IPS DF 19.7 (cell line): ENCODE measurements at regions not wholly inside any gene's neighbourhood (a gene's known extent, or its start where the extent isn't known, plus 50 kb on each side); places are given as distances from the start of the nearest gene placed in this dataset.

Experiments
- DNase-seq: peaks from one replicate; pipeline ENCODE4 v3.0.0-alpha.2; 2013; ENCODE audit warnings: low read depth, low spot score

DNA sequence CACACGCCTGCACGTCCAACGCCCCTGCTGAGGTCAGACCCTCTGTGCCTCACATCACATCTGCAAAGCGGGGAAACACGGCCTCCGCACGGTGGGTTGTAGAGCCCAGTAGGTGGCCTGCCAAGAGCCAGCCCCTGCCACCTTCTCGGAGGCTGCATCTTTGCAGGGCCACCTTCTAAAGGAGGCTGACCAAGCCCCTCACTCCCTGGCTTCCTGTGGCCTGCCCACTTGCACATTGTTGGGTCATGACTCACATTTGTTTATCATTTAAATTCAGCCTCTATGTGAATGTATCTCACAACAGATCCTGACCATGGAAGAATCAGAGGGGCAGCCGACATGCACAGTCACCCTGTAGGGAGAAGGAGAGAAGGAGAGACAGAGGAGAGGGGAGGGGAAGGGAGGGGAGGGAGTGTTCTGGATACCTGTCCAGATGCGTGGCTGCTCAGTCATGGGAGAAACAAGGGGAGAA is 319.5 kb upstream of the DIO3 start:
- DNase-seq = peak; percentile 38

DNA sequence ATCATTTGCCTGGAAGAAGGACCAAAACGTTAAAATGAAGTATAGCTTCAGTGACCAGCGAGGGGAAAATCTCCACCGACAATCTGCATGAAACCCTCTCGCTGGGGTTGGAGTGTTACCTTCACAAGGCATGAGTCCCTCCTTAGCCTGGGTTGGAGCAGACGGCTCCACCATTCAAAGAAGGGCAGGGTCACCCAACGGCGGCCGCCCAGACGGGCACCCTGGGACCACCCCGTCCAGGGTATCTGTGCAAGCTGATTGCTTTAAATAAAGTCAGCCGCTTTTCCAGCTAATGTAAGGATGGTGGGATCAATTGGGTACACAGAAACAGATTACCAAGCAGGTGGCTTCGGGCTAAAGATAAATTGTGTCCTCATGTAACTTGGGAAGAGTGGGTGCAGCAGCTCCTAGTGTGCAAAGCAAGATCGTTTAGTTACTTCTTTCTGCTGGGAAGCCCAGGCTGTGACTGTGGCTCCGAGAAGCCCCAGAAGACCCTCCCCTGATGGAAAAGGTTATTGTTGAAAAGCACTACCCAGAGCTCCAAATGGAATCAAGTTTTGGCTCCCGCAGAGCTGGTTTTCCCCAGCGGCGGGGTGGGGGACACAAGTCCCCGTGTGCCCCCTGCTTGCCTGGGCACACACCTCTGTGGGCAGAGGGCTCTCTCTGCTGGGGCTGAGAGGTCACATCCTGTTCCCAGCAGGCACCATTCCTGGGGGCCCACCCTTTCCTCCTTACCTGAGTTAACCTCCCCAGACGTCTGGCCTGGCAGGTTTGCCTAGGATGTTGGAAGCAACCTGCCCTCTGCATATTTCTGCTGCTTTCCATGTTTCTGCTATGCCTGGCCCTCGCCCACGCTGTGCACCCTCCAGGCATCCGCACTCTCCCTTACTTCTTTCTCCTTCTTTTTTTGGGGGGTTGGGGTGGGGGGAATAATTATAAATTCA is 318.6 kb upstream of the DIO3 start:
- no peak for DNase-seq

DNA sequence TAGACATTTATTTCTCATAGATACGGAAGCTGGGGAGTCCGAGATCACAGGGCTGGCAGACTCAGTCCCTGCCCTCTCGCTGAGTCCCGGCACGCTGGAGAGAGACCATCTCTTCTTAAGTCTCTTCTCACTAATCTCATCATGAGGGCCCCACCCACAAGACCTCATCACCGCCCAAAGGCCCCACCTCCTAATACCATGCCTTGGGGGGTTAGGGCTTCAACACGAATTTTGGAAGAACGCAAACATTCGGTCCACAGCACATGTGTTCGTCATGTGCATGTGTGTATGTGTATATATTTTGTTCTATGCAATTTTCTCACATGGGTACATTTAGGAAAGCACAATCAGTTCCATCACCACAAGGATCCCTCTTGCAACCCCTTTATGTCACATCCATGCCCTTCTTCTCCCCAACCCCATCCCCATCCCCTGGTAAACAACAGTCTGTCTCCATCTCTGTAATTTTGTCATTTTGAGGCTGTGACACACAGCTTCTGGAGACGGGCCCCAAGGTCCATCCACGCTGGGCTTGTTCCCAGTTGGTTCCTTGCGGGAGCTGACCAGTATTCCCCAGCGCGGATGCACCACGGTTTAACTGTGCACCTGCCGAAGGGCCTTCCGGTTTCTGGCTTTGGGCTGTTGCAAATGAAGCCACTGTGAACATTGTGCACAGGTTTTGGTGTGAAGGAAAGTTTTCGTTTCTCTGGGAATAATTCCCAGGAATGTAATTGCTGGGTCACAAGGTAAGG is 317.5 kb upstream of the DIO3 start:
- DNase-seq = no peak

DNA sequence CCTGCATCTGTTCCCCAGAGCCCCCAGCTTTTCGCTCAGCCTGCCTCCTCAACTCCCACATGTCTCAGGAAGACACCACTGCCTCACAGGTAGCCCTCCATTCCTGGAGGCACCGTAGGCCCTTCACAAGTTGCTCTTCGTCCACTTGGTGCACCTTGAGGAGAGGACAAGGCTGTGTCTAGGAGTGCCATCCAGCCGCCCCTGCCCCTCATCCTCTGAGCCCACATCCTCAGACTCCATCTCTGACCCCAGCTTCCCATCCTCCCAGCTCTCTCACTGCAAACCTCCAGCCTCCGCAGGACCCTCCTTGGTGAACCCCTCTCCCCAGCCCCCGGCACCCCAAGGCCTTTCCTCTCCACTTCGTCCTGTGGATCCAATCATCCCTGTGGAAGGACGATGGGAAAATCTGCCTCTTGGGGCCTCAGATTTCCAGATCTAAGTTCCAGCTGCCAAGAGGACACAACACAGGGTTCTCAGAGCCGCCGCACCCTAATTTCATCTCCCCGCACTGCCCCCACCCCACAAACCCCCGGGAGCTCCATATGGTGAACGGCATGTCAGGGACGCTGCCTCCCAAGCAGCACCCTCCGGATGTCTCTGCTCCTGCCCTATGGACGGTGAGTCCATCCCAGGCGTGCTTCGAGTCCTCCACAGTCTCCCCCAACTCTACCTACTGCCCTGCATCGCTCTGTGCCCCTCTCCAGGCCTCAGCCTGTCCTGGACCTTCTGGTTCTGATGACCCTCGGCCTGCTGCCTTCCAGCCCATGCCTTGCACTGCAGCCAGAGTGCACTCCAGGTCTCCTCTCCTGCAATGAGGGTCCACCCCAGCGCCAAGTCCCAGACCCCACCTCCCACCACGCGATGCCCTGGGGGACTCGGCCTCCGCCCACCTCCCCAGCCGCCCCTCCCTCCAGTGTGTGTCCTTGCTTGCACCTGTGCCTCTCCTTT is 314.1 kb upstream of the DIO3 start:
- DNase-seq = no peak

DNA sequence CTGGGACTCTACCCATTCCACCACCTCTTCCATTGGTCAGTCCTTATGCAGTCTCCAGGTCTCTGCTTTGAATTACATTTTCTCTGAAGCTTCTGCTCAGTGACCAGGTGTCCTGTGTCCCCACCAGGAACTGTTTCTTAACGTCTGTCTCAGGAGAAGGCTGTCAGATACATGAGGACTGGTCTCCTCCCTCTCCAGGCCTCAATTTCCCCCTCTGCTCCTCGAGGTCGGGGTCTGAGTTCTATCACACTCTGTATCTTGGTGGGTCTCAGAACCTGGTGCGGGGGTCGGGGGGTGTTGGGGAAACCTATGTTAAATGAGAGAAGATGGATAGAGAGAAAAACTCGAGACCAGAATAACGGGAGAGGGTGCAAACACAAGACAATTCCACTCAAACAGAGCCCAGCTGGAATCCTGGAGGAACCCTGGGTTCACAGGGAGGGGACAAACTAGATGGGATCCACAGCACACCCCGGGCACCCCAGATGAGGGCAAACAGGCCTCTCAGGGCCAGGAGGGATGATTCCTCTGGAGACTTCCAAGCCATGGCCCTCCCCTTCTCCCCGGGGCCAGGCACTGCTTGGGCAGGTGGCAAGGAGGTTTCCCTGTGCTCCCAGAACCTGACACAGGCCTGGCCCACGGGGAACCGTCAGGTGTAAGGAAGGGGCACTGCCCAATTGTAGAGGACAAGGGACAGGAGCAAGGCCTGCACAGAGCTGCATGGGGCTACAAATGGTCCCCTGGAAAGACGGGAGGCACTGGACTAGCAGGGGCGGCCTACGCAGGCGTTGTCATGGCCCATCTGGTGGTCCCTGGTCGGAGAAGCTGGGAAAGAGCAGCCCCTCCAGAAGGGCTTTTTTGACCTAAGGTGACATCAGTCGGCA is 313.2 kb upstream of the DIO3 start:
- no peak for DNase-seq

DNA sequence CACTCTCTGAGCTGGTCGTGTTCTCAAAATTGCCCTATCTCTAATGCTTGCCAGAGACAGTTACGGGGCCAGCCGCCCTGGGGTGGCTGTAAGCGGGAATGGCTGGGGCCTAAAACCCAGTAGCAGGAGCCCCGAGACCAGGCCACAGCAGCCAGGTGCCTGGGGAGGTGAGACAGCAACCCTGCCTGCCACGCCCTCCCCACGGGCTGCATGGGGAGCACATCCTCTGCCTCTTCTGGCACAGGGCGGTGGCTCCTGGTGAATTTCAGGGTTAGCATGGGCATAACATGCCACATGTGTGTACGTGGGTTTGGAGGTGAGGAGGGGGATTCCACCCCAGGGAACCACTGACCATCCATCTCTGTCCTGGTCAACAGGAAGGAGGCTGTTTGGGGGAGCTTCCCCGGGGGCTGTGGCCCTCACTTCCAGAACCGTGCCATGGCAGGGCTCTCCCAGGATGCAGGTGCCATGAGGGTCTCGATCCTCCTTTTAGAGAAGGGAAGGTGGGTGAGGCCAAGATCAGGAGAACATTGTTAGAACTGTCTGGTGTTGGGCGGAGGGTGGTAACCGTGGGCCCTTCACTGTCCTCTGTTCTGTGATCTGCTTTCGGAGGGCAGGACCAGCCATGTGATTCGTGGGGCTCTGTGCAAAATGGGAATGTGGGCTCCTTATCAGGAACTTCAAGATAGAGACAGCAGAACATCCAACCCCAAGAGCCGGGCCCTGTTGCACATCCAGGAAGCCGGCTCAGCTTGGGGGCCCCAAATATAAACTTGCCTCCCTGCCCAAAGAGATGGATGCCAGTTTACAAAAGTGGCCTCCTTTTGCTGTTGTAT is 312.2 kb upstream of the DIO3 start:
- no peak for DNase-seq

DNA sequence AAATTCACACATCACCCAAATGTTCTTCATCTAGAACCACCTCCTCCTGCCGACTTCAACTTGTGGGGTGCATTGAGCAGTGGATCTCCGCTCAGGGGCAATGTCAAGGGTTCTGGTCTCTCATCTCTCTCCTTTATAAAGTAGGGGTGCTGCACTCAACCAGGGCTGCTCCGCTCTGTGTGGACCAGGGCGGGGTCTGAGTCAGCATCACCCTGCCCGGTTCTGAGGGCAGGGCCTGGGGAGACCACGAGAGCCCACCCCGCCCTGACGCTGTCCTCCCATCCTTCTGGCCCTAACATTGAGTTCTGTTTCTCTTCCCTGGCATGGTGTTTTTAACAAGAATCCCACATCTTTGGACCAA is 311.6 kb upstream of the DIO3 start:
- DNase-seq = no peak

DNA sequence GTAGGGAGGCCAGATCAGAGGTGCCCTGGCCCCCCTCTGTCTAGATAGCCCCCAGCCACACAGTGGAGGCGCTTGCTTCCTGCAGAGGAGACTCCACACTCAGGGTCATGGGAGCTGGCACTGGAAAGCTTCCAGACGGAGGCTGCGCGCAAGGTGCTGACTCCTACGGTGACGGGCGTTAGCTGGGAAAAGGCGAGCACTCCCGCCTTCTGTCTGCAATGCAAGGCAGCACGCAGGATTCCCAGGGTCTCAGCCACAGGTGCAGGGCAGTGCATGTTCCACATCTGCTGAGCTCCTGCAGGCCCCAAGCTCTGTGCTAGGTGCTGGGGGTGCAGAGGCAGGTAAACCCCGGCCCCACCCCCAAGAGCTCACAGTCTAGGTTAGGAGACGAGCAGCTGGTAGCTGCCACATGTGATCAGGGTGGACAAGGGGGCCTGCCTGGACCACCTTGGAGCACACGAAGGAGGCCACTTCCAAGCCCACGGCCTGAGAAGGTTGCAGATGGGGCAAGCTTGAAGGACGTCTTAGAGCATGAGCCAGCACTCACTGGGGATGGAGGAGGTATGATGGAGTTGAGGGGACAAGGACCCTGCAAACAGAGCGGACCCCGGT is 310.9 kb upstream of the DIO3 start:
- DNase-seq = no peak

DNA sequence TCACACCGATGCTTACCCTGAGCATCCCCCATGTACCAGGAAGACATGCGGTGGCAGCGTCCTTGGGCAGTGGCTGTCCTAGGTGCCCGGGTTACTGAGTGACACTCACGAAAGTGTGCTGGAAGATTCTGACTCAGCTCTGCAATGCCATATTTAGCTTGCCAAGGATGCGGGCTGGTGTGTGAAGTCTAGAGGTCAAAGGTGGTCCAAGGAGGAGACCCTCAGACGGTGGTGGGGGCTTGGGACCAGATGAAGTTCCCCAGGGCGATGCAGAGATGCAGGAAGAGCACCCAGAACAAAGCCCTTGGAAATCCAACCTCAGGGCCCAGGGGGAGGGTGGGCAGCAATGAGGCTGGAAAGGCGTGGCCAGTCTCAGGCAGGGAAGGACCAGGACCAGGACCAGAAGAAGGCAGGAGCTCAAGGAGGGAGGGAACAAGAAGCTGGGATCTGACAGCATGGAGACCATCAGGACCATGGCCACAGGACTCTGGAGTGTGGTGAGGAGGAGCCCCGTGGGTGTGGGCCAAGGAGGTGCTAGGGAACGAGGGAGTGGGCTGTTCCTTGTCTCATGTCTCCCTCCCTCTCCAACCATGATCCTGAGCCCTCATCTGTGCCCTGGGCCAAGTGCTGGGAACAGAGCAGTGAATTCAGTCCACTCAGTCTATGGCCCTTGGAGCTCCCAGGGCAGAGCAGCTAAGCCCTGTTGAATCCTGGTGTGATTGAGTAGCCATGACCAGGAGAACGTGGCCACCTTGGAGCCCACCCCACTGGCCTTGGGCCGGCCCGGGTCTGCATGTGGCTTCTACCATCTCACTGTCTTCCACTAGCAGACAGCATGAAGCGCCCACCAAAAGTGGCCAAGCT is 310.1 kb upstream of the DIO3 start:
- no peak for DNase-seq

DNA sequence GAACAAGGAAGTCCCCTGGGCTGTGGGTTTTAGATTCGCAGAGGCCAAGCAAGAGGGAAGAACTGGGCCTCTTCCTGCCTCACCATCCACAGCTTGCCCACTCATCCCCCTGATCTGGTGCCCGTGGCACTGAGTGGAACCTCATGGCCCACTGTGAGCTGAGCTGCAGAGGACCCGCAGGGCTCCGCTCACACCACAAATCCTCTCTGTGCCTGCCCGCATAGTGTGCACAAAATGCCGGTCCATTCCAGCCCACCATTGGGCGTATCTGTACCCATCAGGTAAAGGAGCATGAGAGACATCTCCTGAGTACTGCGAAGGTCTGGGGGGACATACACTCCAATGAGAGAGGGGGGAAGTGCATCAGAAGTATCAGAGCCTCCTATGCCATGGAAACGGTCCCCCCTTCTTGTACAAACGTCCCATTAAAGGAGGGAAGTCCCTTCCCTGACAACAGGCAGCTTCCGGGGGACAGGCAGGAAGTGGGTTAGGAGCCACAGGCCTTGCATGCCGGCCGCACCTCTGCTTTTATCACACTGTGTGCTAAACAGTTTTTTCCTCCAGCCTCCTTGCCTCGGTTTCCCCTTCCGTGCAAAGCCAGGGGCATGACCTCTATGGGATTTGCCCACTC is 309.4 kb upstream of the DIO3 start:
- DNase-seq = no peak

DNA sequence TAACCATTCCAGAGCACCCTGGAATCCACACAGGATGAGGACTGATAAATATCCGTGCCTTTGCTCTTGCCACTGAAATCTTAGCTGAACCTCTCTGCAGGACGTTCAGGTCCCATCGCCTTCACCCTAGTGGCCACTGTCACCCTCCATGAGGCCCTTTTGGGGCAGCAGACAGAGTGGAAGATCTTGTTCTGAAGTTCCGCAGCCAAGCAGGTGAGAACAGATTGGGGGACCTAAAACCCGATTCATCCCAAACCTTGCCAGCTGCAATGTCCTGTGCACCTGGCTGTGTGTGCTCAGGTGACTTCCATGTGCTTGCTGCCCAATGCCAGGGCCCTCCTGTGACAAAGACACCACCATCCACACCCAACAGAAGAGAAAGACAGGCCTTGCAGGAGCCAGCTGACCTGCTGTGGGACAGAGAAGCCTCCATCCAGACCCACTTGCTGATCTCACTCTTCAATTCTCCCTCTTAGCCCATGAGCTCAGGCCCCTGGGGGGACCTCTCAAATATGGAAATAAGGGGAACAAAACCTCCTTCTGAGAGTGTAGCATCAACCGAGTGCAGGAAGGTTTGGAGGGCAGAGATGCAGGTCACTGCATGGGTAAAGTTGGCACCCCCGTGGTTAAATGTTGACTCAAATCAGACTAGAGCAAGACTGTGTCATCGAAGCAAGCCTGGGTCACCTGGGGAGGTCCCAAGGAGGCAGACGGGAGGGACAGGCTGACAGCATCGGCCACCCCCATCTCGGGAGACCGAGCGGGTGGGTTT is 308.7 kb upstream of the DIO3 start:
- DNase-seq = no peak

DNA sequence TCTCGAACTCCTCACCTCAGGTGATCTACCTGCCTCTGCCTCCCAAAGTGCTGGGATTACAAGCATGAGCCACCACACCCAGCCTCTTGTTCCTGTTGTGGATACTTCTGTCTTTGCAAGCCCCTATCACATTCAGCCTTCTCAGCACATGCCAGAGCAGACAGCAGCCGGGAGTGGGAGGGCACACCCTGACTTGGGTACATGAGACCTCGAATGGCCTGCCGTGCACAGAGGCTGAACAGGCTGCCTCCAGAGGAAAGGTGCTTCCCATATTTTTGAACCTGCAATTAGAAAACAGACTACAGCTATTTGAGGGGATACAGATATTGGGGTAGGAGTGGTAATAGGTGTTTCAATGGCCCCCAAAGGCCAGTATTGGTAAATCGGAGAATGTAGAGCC is 307.3 kb upstream of the DIO3 start:
- no peak for DNase-seq

DNA sequence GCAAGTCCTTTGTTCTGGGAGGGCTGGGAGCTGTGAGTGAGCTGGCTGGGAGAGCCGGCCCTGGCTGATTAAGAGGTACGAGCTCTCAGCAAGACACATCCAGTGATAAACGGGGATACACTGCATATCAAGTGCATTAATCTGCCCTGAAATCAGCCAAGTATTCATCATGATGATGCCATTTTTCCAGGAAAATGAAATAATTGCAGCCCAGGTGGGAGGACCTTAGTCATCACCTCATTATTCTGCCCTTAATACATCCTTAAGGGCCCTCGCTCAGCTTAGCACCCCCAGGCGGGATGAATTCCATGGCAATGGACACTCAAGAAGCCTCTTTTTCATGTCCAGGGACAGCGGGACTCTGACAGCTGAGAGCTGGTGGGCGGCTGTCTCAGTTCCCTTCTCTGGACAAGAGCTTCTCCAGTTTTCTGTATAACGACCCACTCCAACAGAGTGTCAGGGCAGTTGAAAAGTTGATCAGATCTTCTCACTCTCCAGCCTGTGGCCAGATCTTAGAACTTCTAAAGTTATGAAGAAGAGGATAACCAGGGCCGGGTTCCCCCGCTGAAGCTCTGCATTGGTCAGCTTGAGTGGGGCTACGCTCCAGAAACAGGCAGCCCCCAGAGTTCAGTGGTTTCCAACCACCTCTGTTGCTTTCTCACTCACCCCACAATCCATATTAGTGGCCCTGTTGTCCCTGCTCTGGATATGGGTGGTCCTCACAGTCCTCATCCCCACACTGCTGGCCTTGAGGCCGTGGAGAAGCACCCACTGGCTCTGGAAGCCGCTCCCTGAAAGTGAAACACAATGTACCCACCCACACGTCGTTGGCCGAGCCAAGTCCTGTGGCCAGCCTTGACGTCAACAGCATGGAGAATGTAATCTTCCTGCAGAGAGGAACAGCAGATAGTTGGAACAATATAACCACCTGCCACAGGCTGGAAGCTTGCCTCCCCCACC is 306.2 kb upstream of the DIO3 start:
- DNase-seq = no peak

DNA sequence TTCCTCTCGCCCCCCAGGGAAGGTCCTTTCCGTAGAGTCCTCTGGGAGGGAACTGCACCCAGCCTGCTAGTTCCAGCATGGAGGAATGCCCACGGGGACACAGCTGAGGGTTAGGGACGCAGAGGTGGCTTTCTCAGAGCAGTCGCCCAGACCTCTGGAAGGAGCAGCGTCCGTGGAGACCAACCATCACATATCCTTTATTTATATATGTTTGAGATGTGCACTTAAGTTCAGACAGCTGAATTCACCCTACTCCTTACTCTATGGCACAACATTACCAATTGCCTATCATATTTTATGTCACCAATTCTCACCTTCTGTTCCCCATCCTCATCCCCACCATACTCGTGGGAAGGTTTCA is 305.6 kb upstream of the DIO3 start:
- no peak for DNase-seq

DNA sequence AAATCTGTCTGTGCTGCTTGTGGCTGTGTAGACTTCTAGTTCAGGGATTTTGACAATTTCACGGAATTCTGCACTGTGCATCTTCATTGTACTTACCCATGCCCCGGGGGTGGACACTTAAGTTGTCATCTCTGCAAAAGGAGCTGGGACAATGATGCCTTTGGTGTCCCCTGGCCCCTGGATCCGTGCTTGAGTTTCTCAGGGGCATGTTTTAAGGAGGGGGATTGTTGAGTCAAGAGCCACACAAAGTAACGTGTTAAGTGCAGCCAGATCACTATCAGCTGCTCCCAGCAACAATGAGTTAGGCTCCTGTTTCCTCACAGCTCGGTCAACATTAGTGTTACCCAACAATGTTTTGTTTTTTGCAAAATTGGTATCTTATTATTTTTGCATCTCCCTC is 305.0 kb upstream of the DIO3 start:
- no peak for DNase-seq

DNA sequence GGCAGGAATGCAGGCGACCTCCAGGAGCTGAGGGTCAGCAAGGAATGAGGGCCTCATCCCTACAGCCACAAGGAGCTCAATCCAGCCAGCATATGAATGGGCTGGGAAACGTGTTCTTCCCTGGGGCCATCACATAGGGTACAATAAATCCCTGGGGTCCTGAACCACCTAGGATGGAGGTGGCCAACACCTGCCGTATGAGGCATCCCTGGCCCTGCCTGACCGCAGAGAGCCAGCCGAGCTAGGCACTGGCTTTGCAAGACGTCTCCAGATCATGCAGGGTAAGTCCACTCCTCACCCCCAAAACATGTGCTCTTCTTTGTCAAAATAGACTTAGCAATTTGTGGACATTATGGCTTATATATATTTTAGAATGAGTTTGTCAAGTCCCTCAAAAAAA is 303.7 kb upstream of the DIO3 start:
- DNase-seq = no peak
